Lower lobe of right lung (tissue), 2 donors: ENCODE measurements at regions not wholly inside any gene's neighbourhood (a gene's known extent, or its start where the extent isn't known, plus 50 kb on each side); places are given as distances from the start of the nearest gene placed in this dataset.

Experiments
- ATAC-seq, 2 donors: fragments of 200-7000 bp; cut with Tn5 transposase; one replicate each; pipeline ENCODE4 v1.9.1; 2020 to 2022; ENCODE audit warnings: mild to moderate bottlenecking in 2 of 2, moderate library complexity in 2 of 2
- DNase-seq: peaks from one replicate; pipeline ENCODE4 v3.0.0-alpha.2; 2020
- H3K27ac ChIP-seq: fragments of 200-600 bp; one replicate; pipeline ENCODE4 v1.8.0; 2022
- H3K27me3 ChIP-seq: fragments of 200-600 bp; one replicate; pipeline ENCODE4 v1.8.0; 2022; ENCODE audit warnings: low read depth
- H3K36me3 ChIP-seq: fragments of 200-600 bp; one replicate; pipeline ENCODE4 v1.8.0; 2022; ENCODE audit warnings: mild to moderate bottlenecking
- H3K4me1 ChIP-seq: fragments of 200-600 bp; one replicate; pipeline ENCODE4 v1.8.0; 2022
- H3K4me3 ChIP-seq: fragments of 200-600 bp; one replicate; pipeline ENCODE4 v1.8.0; 2022; ENCODE audit warnings: mild to moderate bottlenecking
- H3K9me3 ChIP-seq: fragments of 200-600 bp; one replicate; pipeline ENCODE4 v1.8.0; 2022
- intact Hi-C: fragments of 100-400 bp; cut with DNase I; formaldehyde crosslinking; loops from one replicate; pipeline ENCODE4 v1.11.0; 2022
- TF ChIP-seq, protein P1 (sequence below): fragments of 200-600 bp; IDR thresholded peaks from one replicate; pipeline ENCODE4 v1.8.0; 2022; ENCODE audit warnings: antibody characterized with exemption, mild to moderate bottlenecking
- donor health status: DM: no; HTN: yes; CAD: no; lungs with severe emphysema.

DNA sequence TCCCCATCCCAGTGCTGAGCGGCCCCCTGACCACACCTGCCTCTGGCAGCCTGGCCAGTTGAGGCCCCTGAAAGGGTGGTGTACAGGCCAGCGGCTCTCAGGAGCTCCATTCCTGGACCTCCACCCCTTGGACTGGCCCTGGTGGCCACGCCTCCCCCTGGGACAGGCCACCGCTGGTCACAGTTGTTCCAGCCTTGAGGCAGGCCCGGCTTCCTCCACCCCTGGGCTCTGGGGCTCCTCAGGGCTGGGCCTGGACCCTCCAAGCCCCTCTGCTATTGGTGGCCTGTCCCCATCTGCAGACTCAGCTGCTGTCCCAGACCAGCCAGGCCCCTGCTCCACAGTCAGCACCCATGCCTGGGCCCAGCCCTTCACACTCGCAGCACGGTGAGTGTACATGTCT, 93.2 kb upstream of the NKX1-1 start:
- intact Hi-C loops = no loop called here
- Histone ChIP-seq H3K4me1 (no peaks in the 10 kb centered on the region), H3K4me3 (no peak overlapping the region), H3K36me3 (no peaks in the 10 kb centered on the region), H3K9me3 (no peaks in the 10 kb centered on the region), H3K27me3 (peaks cover 15% of the 10 kb centered on the region), H3K27ac (no peak overlapping the region)
- DNase-seq (peak; percentile 30), ATAC-seq (no peak)
- TF ChIP-seq, protein P1, sequence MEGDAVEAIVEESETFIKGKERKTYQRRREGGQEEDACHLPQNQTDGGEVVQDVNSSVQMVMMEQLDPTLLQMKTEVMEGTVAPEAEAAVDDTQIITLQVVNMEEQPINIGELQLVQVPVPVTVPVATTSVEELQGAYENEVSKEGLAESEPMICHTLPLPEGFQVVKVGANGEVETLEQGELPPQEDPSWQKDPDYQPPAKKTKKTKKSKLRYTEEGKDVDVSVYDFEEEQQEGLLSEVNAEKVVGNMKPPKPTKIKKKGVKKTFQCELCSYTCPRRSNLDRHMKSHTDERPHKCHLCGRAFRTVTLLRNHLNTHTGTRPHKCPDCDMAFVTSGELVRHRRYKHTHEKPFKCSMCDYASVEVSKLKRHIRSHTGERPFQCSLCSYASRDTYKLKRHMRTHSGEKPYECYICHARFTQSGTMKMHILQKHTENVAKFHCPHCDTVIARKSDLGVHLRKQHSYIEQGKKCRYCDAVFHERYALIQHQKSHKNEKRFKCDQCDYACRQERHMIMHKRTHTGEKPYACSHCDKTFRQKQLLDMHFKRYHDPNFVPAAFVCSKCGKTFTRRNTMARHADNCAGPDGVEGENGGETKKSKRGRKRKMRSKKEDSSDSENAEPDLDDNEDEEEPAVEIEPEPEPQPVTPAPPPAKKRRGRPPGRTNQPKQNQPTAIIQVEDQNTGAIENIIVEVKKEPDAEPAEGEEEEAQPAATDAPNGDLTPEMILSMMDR = no peak

DNA sequence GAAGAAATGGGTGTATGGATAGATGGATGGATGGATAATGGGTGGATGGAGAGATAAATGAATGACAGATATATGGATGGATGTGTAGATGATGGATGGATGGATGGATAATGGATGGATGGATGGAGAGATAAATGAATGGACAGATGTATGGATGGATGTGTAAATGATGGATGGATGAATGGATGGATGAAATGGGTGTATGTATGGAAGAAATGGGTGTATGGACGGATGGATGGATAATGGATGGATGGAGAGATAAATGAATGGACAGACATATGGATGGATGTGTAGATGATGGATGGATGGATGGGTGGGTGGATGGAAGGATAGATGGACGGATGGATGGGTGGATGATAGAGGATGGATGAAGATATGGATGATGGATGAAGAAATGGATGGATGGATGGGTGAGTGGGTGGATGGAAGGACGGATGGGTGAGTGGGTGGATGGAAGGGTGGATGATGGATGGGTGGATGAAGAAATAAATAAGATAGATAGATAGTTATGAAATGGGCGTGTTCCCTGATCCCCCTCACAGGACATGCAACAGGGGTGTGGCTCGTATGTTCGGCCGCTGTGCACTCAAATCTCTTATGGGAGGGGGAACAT, 91.1 kb upstream of the NKX1-1 start:
- Histone ChIP-seq H3K4me1 (no peaks in the 10 kb centered on the region), H3K27ac (no peak overlapping the region), H3K36me3 (no peaks in the 10 kb centered on the region), H3K4me3 (no peak overlapping the region), H3K27me3 (peaks cover 25% of the 10 kb centered on the region), H3K9me3 (no peaks in the 10 kb centered on the region)
- intact Hi-C loops = no loop called here
- TF ChIP-seq, protein P1 = no peak
- ATAC-seq (no peak), DNase-seq (no peak)

DNA sequence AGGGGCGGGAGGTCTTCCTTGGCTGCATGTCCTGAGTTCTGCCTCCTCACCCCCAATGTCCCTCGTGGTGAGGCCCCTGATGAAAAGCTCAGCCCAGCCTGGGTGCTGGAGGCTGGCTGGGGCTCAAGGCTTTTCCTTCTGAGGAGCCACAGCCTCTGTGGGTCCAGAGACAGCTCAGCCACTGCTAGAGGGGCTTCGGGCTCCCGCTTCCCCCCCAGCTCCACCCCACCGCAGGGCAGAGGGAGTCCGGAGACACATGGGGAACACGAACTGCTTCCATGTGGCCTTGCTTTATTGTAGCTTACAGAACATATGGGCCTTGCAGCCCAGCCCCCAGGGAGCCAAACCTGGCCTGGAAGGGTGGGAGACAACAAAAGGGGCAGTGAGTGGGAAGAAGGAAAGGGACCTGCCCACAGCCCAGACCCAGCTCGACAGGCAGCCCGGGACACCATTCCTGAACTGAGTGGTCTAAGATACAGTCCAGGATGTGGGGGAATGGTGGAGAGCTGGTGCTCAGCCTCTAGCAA, 89.9 kb upstream of the NKX1-1 start:
- ATAC-seq = no peak
- DNase-seq = no peak
- H3K27ac ChIP-seq = no peak overlapping the region
- intact Hi-C loops = no loop called here
- no peaks in the 10 kb centered on the region for H3K36me3 ChIP-seq
- TF ChIP-seq, protein P1 = no peak
- no peaks in the 10 kb centered on the region for H3K9me3 ChIP-seq
- no peak overlapping the region for H3K4me3 ChIP-seq
- H3K27me3 ChIP-seq = peaks cover 30% of the 10 kb centered on the region
- no peaks in the 10 kb centered on the region for H3K4me1 ChIP-seq

DNA sequence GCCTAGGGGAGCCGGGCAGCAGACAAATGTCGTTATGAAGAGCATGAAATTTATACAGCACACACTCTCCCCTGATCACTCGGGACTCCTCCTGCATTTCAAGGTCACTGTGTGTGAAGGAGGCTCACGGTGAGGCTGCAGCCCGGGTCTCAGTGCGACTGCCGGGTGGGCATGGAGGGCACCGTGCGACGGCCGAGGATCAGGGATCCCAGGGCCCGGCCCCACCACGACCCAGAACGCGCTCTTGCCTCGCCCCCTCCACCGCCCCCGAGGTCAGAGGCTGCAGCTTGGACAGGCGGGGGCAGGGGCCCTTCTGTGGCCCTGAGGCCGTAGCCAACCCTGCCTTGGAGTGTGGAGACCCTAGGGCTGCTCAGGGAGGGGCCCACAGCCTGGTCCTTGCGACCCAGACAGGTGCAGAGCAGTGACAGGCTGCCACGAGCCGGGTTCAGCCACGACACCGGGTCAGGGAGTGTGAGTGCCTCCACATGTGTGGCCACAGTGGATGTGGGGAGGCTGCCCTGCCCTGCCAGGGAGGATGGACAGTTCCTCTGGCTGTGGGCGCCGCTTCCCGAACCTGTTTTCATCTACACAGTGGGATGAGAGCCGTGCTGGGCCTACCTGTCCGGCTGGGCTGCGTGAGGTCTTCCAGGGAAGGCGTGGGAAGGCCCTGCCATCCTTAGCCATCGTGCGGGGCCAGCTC, 89.3 kb upstream of the NKX1-1 start:
- H3K4me3 ChIP-seq = no peak overlapping the region
- peaks cover 35% of the 10 kb centered on the region for H3K27me3 ChIP-seq
- H3K27ac ChIP-seq = no peak overlapping the region
- intact Hi-C loops = no loop called here
- no peak for ATAC-seq
- no peaks in the 10 kb centered on the region for H3K4me1 ChIP-seq
- DNase-seq = peak; percentile 37
- TF ChIP-seq, protein P1 = no peak
- H3K36me3 ChIP-seq = no peaks in the 10 kb centered on the region
- H3K9me3 ChIP-seq = no peaks in the 10 kb centered on the region

DNA sequence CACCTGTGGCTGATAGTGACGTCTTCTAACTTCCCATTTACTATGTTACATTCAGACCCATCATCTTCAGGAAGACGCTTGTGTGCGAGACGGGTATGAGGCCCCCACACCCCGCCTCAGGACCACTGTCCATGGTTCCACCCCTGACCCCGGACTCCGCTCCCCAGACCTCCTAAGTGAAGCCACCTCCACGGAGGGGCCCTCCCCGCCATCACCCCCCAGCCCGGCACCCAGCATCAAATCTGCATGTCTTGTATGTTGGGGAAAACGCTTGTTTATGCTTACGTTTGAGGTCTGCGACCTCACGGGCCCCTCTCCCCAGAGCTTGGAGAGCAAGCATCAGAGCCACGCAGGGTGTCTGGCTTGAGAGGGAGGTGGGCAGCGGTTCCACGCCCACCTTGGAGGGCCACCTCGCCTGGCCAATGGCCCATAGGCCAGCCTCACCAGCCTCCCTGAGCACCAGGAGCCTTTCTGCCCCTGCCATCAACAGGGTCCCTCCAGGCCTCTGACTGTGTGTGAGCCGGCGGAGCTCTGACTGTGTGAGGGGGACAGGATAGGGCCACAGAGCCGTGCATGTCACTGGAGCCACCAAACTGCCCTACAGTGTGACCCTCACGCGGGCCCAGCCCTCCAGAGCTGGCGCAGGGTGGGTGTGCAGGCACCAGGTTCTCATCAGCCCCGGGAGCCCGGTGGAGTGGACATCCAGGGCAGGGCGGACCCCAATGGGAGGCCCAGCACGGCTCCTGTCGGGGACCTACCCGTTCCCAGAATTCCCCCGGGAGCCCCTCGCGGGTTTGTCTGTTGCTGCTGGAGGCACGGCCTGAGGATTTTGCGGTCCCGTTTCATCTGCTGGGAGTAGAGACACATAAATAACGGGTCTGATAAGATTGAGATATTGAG, 88.4 kb upstream of the NKX1-1 start:
- H3K9me3 ChIP-seq = no peaks in the 10 kb centered on the region
- ATAC-seq (no peak), DNase-seq (peak; percentile 36)
- no peak overlapping the region for H3K27ac ChIP-seq
- intact Hi-C loops = no loop called here
- H3K27me3 ChIP-seq = peaks cover 42% of the 10 kb centered on the region
- H3K4me1 ChIP-seq = no peaks in the 10 kb centered on the region
- H3K36me3 ChIP-seq = no peaks in the 10 kb centered on the region
- TF ChIP-seq, protein P1 = no peak
- no peak overlapping the region for H3K4me3 ChIP-seq
